ENCODE measurements at regions not wholly inside any gene's neighbourhood (a gene's known extent, or its start where the extent isn't known, plus 50 kb on each side); places are given as distances from the start of the nearest gene placed in this dataset.
"Not testable (repeated sequence)": the region's sequence is repeated elsewhere in the genome, so short reads cannot be mapped to it uniquely, and the experiment has no call there.

GRCh38 chr14:58740379-58740935 lies 102.7 kb downstream of the DACT1 start:
- no peak overlapping the region for H3K4me3 ChIP-seq
- H3K27ac ChIP-seq (replicated peaks), result no peak overlapping the region
- H3K9me3 ChIP-seq (replicated peaks), result no peaks in the 10 kb centered on the region
- H3K27me3 ChIP-seq (ENCODE audit: low read depth), result no peaks in the 10 kb centered on the region
- no peaks in the 10 kb centered on the region for H3K36me3 ChIP-seq
- TF ChIP-seq, protein P1, sequence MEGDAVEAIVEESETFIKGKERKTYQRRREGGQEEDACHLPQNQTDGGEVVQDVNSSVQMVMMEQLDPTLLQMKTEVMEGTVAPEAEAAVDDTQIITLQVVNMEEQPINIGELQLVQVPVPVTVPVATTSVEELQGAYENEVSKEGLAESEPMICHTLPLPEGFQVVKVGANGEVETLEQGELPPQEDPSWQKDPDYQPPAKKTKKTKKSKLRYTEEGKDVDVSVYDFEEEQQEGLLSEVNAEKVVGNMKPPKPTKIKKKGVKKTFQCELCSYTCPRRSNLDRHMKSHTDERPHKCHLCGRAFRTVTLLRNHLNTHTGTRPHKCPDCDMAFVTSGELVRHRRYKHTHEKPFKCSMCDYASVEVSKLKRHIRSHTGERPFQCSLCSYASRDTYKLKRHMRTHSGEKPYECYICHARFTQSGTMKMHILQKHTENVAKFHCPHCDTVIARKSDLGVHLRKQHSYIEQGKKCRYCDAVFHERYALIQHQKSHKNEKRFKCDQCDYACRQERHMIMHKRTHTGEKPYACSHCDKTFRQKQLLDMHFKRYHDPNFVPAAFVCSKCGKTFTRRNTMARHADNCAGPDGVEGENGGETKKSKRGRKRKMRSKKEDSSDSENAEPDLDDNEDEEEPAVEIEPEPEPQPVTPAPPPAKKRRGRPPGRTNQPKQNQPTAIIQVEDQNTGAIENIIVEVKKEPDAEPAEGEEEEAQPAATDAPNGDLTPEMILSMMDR (IDR thresholded peaks at IDR 0.05; ENCODE audit: borderline replicate concordance), result no peak
- DNase-seq, result no peak
- intact Hi-C loops (cut with micrococcal nuclease), result no loop called here
- H3K4me1 ChIP-seq, result no peaks in the 10 kb centered on the region

GRCh38 chr14:58744801-58745394 lies 107.1 kb downstream of the DACT1 start:
- no peak overlapping the region for H3K27ac ChIP-seq (replicated peaks)
- intact Hi-C loops (cut with micrococcal nuclease), result no loop called here
- DNase-seq, result no peak
- TF ChIP-seq, protein P1 (IDR thresholded peaks at IDR 0.05; ENCODE audit: borderline replicate concordance), result no peak
- peaks cover 6% of the 10 kb centered on the region for H3K4me1 ChIP-seq
- H3K36me3 ChIP-seq, result no peaks in the 10 kb centered on the region
- H3K9me3 ChIP-seq (replicated peaks), result no peaks in the 10 kb centered on the region
- no peaks in the 10 kb centered on the region for H3K27me3 ChIP-seq (ENCODE audit: low read depth)
- H3K4me3 ChIP-seq, result no peak overlapping the region

- TF ChIP-seq, protein P1 (IDR thresholded peaks at IDR 0.05; ENCODE audit: borderline replicate concordance), result no peak
- intact Hi-C loops (cut with micrococcal nuclease), result no loop called here
These were observed 108.5 kb downstream of the DACT1 start for GRCh38 chr14:58746261-58746660.

DNA sequence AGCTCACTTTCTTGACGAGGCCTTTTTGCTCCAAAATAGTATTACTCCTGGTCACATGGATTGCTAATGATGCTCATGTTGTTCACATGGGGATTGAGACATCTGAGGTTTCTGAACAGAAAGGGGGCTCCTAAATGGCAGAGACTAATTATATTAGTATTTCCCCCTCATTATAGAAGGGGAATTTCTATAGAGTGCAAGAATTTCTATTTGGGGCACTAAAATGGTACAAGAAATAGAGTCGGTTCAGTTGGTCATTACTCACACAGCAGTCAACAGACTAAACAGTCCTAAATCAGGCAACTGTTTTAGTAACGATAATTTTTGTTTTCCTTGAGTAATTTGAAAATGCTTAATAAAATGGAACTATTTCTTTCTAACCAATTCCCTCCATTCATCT lies 108.9 kb downstream of the DACT1 start:
- H3K27me3 ChIP-seq (ENCODE audit: low read depth), result no peaks in the 10 kb centered on the region
- H3K9me3 ChIP-seq (replicated peaks), result no peaks in the 10 kb centered on the region
- no peak for DNase-seq
- H3K36me3 ChIP-seq, result no peaks in the 10 kb centered on the region
- TF ChIP-seq, protein P1 (IDR thresholded peaks at IDR 0.05; ENCODE audit: borderline replicate concordance), result no peak
- H3K4me1 ChIP-seq, result peaks cover 8% of the 10 kb centered on the region
- H3K27ac ChIP-seq (replicated peaks), result no peak overlapping the region
- intact Hi-C loops (cut with micrococcal nuclease), result no loop called here
- H3K4me3 ChIP-seq, result no peak overlapping the region

More at GRCh38 chr14:58746261-58746660, 108.5 kb downstream of the DACT1 start:
- no peaks in the 10 kb centered on the region for H3K9me3 ChIP-seq (replicated peaks)
- peaks cover 6% of the 10 kb centered on the region for H3K4me1 ChIP-seq
- no peaks in the 10 kb centered on the region for H3K36me3 ChIP-seq
- H3K27me3 ChIP-seq (ENCODE audit: low read depth), result no peaks in the 10 kb centered on the region
- no peak overlapping the region for H3K4me3 ChIP-seq
- DNase-seq, result no peak
- H3K27ac ChIP-seq (replicated peaks), result no peak overlapping the region

DNA sequence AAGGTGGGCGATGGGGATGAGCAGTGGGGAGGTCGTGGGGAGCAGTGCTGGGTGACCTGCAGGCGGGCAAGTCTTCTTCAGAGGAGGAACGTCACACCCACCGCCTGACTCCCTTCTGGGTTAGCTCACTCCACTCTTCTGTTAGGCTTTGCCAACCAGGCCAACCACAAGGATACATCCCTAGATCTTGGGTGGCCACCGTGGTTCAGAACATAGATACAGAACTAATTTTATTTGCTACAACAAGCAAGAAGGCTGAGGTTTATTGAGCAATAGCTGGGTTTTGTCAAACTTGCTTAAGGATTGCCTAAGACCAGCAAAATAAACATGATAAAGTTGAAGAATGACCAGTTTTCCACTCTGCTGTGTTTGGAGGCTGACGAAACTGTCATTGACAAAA lies 109.4 kb downstream of the DACT1 start:
- no peak for DNase-seq
- H3K27ac ChIP-seq (replicated peaks), result no peak overlapping the region
- TF ChIP-seq, protein P1 (IDR thresholded peaks at IDR 0.05; ENCODE audit: borderline replicate concordance), result no peak
- no peaks in the 10 kb centered on the region for H3K9me3 ChIP-seq (replicated peaks)
- intact Hi-C loops (cut with micrococcal nuclease), result no loop called here
- H3K4me3 ChIP-seq, result no peak overlapping the region
- no peaks in the 10 kb centered on the region for H3K36me3 ChIP-seq
- no peaks in the 10 kb centered on the region for H3K27me3 ChIP-seq (ENCODE audit: low read depth)
- H3K4me1 ChIP-seq, result peaks cover 13% of the 10 kb centered on the region

DNA sequence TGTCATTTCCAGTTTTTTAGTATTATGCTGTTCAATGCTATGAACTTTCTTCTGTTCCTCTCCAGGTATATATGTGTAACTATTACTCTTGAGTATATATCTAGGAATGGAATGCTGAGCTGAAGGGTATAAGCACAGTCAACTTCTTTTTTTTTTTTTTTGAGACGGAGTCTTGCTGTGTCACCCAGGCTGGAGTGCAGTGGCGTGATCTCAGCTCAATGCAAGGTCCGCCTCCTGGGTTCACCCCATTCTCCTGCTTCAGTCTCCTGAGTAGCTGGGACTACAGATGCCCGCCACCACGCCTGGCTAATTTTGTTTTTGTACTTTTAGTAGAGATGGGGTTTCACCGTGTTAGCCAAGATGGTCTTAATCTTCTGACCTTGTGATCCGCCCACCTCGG lies 110.5 kb downstream of the DACT1 start:
- H3K27me3 ChIP-seq (ENCODE audit: low read depth); H3K36me3 ChIP-seq; DNase-seq; H3K4me3 ChIP-seq; H3K27ac ChIP-seq (replicated peaks); H3K9me3 ChIP-seq (replicated peaks); intact Hi-C loops (cut with micrococcal nuclease): not testable (repeated sequence)
- peaks cover 20% of the 10 kb centered on the region for H3K4me1 ChIP-seq

Data from left ventricle myocardium inferior (tissue), 1 donor.